Globus pallidus (tissue), 1 donor: ENCODE measurements at regions not wholly inside any gene's neighbourhood (a gene's known extent, or its start where the extent isn't known, plus 50 kb on each side); places are given as distances from the start of the nearest gene placed in this dataset.

Source experiments
- DNase-seq: peaks from one replicate; pipeline ENCODE4 v3.0.0-alpha.2; 2015; ENCODE audit warnings: low spot score

DNA sequence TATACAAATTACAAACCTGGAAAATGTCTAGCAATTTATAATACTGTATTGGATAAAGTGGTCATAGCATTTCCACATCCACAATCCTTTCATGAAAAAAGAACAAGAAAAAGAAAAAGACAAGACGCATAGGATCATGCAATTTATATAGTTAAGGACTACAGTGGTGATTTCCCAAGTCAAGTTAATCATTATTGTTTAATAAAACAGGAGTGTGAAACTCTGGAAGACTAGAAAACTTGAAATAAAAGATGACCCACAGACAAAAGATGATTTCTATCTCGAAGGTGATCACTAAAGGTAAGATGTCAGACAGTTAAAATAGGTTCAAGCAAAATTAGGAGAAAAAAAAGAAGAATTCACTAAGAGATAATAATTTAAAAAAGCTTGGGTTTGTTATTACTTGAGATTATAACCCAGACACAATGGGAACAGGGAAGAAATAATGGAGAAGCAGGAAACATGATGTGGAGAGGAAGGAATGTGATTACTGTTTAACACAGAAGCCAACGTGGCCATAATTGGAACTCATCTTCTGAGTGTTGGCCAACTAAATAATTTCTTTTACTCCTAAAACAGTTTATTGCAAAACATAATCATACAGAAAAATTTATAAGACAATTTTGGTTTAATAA, 441.2 kb upstream of the ANO3 start:
- DNase-seq, result no peak

GRCh38 chr11:25891960-25892359, 440.0 kb upstream of the ANO3 start:
- DNase-seq, result no peak

GRCh38 chr11:25899617-25900160, 432.2 kb upstream of the ANO3 start:
- no peak for DNase-seq

DNA sequence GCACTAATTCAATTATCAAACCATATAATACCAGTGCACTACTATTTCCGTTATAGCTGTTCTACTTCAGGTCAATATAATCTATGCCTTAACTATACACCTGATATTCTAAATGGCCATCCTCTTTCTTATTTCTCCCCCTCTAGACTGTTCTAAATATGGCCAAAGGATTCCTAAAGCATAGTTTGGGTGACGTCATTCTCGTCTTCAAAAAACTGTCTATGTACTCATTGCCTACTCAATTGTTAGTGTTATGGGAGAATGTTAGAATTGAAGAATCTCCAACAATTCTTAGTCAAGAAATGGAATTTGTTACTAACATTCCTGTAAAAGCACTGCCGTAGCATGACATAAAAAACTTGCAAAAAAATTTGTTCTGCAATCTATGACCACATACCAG, 431.1 kb upstream of the ANO3 start:
- DNase-seq, result no peak

- no peak for DNase-seq
Measured at GRCh38 chr11:25901415-25901814, 430.5 kb upstream of the ANO3 start.

DNA sequence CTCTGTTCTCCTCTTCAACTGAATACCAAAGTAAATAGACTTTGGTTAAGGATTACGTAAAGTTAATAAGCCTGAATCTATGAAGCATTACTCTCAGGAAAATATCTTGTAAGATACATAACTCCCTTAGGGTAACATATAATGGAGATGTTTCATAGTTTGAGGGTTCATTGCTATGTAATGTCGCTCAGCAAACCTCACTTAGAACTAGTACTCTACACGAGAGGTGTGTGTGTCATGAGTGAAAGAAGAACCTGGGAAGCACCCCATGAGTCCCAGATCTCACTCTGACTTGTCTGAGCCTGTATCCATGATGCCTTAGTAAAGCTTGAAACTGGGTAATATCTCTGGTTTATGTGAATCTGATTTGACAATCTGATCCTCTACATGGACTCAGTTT, 429.5 kb upstream of the ANO3 start:
- no peak for DNase-seq

- DNase-seq, result no peak
Measured at GRCh38 chr11:25908726-25909125, 423.2 kb upstream of the ANO3 start.

DNA sequence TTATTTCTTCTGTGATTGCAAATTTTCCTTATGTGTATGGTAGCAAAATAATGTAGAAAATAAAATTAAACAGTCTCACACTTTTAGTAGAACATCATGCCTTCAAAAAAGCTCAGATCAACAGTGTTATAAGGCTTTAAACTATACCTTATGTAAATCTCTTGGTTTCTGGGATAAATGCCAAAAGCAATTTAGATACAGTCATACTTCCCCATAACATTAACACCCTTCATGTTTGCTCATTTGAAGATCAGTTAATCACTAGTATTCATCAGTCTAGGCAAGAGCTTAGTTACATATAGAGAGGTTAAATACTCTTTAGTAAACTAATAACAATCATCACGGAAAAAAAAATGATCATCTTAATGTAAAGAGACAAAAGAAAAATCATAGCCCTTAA, 421.8 kb upstream of the ANO3 start:
- no peak for DNase-seq

GRCh38 chr11:25920356-25920755, 411.6 kb upstream of the ANO3 start:
- no peak for DNase-seq

DNA sequence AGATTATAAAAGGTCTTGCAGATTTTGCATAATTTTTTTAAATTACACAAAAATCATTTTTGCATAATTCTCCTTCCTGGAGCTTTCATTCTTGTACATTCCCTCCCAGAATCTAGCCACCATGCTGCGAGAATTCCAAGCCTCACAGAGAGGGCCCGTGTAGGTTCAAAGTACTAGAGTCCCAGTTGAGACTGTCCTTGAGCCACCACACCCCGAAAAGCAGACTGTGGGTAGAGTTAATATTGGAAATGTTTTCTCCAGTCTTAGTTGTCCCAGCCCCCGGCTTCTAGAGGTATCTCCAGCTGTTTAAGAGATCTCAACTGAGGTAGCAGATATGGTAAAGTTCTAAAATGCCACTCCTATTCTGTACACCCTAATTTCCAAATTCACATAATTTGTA, 407.3 kb upstream of the ANO3 start:
- DNase-seq, result no peak

DNA sequence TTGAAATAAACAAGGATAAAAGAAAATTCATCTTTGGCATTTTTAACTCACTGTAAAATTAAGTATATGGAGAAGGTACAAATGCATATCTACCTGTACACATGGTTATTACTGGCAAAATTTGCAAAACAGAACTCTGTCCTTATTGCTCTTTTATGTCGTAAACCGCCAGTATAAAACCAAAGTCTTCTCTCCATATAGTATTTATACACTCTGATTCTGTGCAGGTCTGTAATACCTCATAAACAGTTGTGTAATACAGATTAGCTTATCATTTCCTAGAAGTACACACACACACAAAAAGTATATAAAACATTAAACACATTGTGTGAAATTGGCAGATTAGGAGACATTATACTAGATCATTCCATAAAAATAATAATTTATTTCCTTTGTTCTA, 406.6 kb upstream of the ANO3 start:
- DNase-seq, result no peak

DNA sequence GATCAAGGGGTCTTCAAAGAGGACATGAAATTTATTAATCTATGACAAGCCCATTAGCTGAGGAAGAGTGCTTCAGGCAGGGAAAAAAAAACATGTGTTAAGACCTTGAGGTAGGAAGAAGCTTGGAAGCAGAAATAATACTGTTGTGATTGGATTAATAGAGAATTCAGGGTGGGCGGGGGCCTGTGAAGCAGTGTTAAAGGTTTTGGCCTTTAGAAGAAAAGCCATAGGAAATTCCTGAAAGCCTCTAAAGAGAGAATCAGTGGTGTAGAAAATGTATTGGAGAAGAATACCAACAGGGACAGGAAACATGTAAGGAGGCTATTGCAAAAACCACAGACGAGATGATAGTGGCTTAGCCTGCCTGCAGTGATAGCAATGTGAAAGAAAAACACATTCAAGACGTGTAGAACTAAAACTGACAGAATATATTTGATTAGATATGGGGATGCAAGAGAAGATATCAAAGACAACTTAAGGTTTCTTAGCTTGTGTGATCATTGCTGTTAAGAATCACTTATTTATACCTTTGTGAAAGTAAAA, 404.4 kb upstream of the ANO3 start:
- DNase-seq, result no peak

- DNase-seq, result no peak
Measured at GRCh38 chr11:25928076-25928475, 403.9 kb upstream of the ANO3 start.

- DNase-seq, result no peak
Measured at GRCh38 chr11:25938952-25939351, 393.0 kb upstream of the ANO3 start.

DNA sequence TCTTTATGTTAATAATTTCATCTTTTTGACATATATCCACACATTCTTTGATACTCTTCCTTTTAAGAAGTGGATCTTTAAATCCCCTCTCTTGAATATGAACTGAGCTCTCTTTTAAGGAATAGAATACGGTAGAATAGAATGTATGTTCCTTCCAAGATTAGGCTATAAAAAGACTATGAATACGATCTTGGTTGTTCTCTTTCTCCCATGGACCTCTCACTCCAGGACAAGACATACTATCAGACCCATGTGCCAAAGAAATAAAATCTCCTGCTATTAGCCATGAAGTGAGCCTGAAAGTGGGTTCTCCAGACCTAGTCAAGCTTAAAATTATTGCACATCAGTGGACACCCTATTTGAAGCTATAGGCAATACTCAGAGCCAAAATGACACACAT, 392.2 kb upstream of the ANO3 start:
- DNase-seq, result no peak

GRCh38 chr11:25941353-25941752, 390.6 kb upstream of the ANO3 start:
- no peak for DNase-seq

- no peak for DNase-seq
Measured at GRCh38 chr11:25943031-25943430, 388.9 kb upstream of the ANO3 start.

DNA sequence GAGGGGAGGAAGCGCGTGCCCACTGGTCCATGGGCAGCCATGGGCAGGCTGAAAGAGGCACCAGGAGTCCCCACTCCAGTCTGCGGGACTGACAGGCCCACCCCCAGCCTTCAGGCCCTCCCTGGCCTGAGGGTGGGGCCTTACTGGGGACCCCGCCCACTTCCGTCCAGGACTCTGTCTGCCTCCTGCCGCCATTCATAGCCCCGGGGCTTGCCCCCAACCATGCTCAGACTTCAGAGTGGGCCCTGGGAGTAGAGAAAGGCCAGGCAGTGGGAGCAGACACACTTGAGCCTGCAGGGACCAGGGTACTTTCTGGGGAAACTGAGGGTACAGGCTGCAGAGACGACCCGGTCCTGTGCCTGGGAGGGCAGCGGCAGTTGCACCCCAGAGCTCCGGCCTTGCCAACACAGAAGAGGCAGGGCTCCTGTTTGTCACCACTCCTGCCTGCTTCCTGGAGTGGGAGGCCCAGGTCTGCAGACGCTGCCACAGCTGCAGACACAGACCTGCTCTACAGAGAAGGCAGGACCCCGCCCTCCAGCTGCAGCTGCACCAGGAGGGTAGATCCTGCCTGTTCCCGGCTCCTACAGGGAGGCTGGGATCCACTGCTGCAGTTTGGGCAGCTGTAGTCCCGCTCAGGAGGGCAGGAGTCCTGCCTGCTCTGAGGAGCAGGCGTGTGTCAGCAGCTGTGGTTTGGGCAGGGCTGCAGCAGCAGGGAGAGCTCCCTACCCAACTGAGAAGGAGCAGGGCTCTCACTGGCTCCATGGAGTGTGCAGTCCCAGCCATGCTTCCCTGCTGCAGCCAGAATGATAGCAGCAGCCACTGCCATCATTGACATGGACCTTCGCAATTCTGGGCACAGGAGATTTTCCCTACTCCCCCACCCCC, 387.9 kb upstream of the ANO3 start:
- DNase-seq, result no peak

GRCh38 chr11:25949918-25950317, 382.0 kb upstream of the ANO3 start:
- no peak for DNase-seq

GRCh38 chr11:25953006-25953405, 378.9 kb upstream of the ANO3 start:
- no peak for DNase-seq

DNA sequence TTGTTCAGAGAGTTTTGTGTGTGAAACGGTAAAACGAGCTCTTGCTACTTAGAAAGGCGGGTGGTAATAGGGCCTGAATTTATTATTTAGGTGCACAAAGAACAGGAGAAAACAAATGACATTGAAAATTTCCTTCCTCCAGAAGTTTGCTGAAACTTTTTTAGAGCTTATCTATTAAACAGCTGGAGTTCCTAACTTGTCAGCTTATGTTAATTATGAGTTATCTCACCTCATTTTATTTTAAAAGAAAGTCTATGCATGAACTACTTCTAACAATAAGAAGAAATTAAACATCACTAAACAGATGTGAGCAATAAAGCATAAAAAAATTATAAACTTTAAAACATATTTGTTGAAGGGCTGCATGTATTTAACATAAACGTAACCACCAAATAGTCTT, 373.9 kb upstream of the ANO3 start:
- DNase-seq, result no peak

DNA sequence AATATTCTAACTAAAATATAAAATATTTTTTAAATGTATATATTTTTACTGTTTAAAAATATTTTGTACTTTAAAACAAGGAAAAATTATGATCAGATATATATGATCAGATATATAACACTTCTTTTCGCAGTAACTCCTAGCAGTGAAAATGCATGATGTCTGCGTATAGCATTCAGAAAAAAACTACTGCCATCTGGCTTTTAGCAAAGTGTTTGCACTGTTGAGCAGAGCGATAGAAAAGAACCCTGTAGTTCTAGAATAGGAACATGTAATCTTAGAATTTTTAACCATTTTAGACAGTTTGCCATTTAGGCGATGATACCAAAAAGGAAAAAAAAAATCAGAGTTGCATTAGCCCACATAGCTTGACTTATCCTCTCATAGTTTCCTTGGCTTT, 370.4 kb upstream of the ANO3 start:
- no peak for DNase-seq
